Loucy (cell line): ENCODE measurements at regions not wholly inside any gene's neighbourhood (a gene's known extent, or its start where the extent isn't known, plus 50 kb on each side); places are given as distances from the start of the nearest gene placed in this dataset.
"Not testable (repeated sequence)": the region's sequence is repeated elsewhere in the genome, so short reads cannot be mapped to it uniquely, and the experiment has no call there.

Source experiments
- H2AFZ ChIP-seq: fragments of 200-600 bp; sonication (generic); 2 replicates; pipeline ENCODE4 v1.6.0; 2016; ENCODE audit warnings: antibody characterized with exemption, mild to moderate bottlenecking, low read length, moderate library complexity
- H3F3A ChIP-seq: fragments of 200-600 bp; 2 replicates; pipeline ENCODE4 v1.6.0; 2016; ENCODE audit warnings: antibody characterized with exemption, low read depth, mild to moderate bottlenecking
- H3K27me3 ChIP-seq: fragments of 200-600 bp; sonication (generic); 2 replicates; pipeline ENCODE4 v1.6.1; 2014; ENCODE audit warnings: low read length, mild to moderate bottlenecking; ENCODE audit not compliant: insufficient read depth, poor library complexity, severe bottlenecking
- H3K36me3 ChIP-seq: fragments of 200-600 bp; sonication (generic); 2 replicates; pipeline ENCODE4 v1.6.1; 2016; ENCODE audit warnings: low read length; ENCODE audit not compliant: insufficient read depth
- H3K4me1 ChIP-seq: fragments of 200-600 bp; sonication (generic); 2 replicates; pipeline ENCODE4 v1.5.1; 2014; ENCODE audit warnings: low read length, mild to moderate bottlenecking; ENCODE audit not compliant: insufficient read depth, poor library complexity, severe bottlenecking
- H3K4me2 ChIP-seq: fragments of 200-600 bp; sonication (generic); 2 replicates; pipeline ENCODE4 v1.6.0; 2014; ENCODE audit warnings: antibody characterized with exemption, low read length, low read depth, mild to moderate bottlenecking; ENCODE audit not compliant: poor library complexity, severe bottlenecking
- H3K4me3 ChIP-seq: fragments of 200-600 bp; sonication (generic); 2 replicates; pipeline ENCODE4 v1.5.1; 2014; ENCODE audit warnings: low read length, mild to moderate bottlenecking, mixed read lengths; ENCODE audit not compliant: poor library complexity, severe bottlenecking
- H3K79me2 ChIP-seq: fragments of 200-600 bp; sonication (generic); 2 replicates; pipeline ENCODE4 v1.6.1; 2014; ENCODE audit warnings: low read length; ENCODE audit not compliant: insufficient read depth
- H3K9ac ChIP-seq: fragments of 200-600 bp; sonication (generic); 2 replicates; pipeline ENCODE4 v1.6.0; 2014; ENCODE audit warnings: mild to moderate bottlenecking, low read depth, low read length, moderate library complexity; ENCODE audit not compliant: poor library complexity, severe bottlenecking
- H3K9me2 ChIP-seq: fragments of 200-600 bp; sonication (generic); replicated peaks from 2 replicates; pipeline ENCODE4 v1.6.1; 2016; ENCODE audit warnings: low read depth, low read length, mixed read lengths
- H3K9me3 ChIP-seq: fragments of 200-600 bp; sonication (generic); 2 replicates; pipeline ENCODE4 v1.6.1; 2014; ENCODE audit warnings: mild to moderate bottlenecking, antibody characterized with exemption, low read length, low read depth; ENCODE audit not compliant: insufficient read depth
- H4K20me1 ChIP-seq: fragments of 200-600 bp; sonication (generic); 2 replicates; pipeline ENCODE4 v1.6.0; 2014; ENCODE audit warnings: antibody characterized with exemption, low read length, mild to moderate bottlenecking; ENCODE audit not compliant: insufficient read depth, poor library complexity, severe bottlenecking
- CTCF ChIP-seq: fragments of 200-600 bp; sonication (generic); conservative IDR thresholded peaks from 2 replicates; pipeline ENCODE4 v1.5.1; 2014; ENCODE audit warnings: mild to moderate bottlenecking, antibody characterized with exemption, low read length
- EZH2phosphoT487 ChIP-seq: fragments of 200-600 bp; IDR thresholded peaks from 2 replicates; pipeline ENCODE4 v1.6.1; 2018; ENCODE audit warnings: antibody characterized with exemption, mild to moderate bottlenecking, moderate library complexity, borderline replicate concordance

DNA sequence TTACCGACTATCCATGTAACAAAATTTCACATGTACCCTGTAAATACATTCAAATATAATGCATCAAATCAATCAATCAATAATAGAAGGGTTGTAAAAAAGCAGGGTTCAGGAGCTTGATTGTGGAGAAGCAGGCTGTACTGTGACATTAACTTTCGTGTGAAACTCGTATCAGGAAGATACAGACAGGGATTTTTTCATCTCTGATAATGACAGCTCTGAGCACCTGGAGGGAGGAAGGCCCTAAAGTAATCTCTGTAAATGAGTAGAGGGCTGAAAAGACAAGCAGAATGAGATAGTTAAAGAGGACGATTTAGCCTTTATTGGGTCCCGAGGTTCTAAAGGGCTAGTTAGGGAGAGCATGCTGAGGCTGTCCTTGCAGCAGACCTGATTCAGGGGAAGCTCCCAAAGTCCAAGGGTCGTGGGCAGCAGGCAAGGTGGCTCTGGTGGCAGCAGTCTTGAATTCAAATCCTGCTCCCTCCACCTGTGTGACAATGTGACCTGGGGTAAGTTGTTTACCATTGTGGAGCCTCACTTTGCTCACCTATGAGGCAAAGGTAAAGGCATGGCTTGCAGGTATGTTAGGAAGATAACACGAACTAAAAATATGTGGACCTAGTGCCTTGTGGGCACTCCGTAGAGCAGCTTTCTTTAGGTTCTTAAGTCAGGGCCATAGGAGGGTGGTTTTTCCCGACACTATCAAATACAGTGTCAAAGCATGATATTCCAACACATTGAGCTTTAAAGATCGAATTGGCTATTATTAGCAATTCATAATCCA lies 219.4 kb upstream of the MYLIP start:
- no peaks in the 10 kb centered on the region for H3K36me3 ChIP-seq
- H2AFZ ChIP-seq, result no peak overlapping the region

GRCh38 chr6:15908871-15909270 lies 220.0 kb upstream of the MYLIP start:
- H3K9ac ChIP-seq, result no peak overlapping the region
- H3K4me1 ChIP-seq, result peaks cover 47% of the 10 kb centered on the region
- no peaks in the 10 kb centered on the region for H4K20me1 ChIP-seq
- no peak overlapping the region for H3K4me3 ChIP-seq
- H2AFZ ChIP-seq, result no peak overlapping the region
- H3K36me3 ChIP-seq, result no peaks in the 10 kb centered on the region
- no peaks in the 10 kb centered on the region for H3K9me2 ChIP-seq
- H3F3A ChIP-seq, result no peaks in the 10 kb centered on the region
- no peaks in the 10 kb centered on the region for H3K27me3 ChIP-seq
- H3K9me3 ChIP-seq, result no peaks in the 10 kb centered on the region
- no peak overlapping the region for H3K4me2 ChIP-seq
- TF ChIP-seq CTCF (no peak), EZH2phosphoT487 (no peak)
- H3K79me2 ChIP-seq, result no peaks in the 10 kb centered on the region

More for the DNA sequence above, 219.4 kb upstream of the MYLIP start:
- no peaks in the 10 kb centered on the region for H3K79me2 ChIP-seq
- TF ChIP-seq CTCF (no peak), EZH2phosphoT487 (no peak)
- H3K4me1 ChIP-seq, result peaks cover 41% of the 10 kb centered on the region
- H3K4me3 ChIP-seq, result no peak overlapping the region
- H3K9me3 ChIP-seq, result no peaks in the 10 kb centered on the region
- no peaks in the 10 kb centered on the region for H3K27me3 ChIP-seq
- H3K9me2 ChIP-seq, result no peaks in the 10 kb centered on the region
- H3K4me2 ChIP-seq, result no peak overlapping the region
- no peaks in the 10 kb centered on the region for H4K20me1 ChIP-seq
- no peak overlapping the region for H3K9ac ChIP-seq
- H3F3A ChIP-seq, result no peaks in the 10 kb centered on the region

- Histone ChIP-seq H3K9ac (no peak overlapping the region), H3K79me2 (no peaks in the 10 kb centered on the region), H4K20me1 (no peaks in the 10 kb centered on the region), H3F3A (no peaks in the 10 kb centered on the region), H3K4me1 (peaks cover 47% of the 10 kb centered on the region), H3K4me2 (no peak overlapping the region), H2AFZ (no peak overlapping the region), H3K9me2 (no peaks in the 10 kb centered on the region), H3K9me3 (no peaks in the 10 kb centered on the region), H3K4me3 (no peak overlapping the region), H3K27me3 (no peaks in the 10 kb centered on the region), H3K36me3 (no peaks in the 10 kb centered on the region)
- TF ChIP-seq CTCF, result no peak
- TF ChIP-seq EZH2phosphoT487, result no peak
Measured at GRCh38 chr6:15907914-15908518, 220.9 kb upstream of the MYLIP start.

DNA sequence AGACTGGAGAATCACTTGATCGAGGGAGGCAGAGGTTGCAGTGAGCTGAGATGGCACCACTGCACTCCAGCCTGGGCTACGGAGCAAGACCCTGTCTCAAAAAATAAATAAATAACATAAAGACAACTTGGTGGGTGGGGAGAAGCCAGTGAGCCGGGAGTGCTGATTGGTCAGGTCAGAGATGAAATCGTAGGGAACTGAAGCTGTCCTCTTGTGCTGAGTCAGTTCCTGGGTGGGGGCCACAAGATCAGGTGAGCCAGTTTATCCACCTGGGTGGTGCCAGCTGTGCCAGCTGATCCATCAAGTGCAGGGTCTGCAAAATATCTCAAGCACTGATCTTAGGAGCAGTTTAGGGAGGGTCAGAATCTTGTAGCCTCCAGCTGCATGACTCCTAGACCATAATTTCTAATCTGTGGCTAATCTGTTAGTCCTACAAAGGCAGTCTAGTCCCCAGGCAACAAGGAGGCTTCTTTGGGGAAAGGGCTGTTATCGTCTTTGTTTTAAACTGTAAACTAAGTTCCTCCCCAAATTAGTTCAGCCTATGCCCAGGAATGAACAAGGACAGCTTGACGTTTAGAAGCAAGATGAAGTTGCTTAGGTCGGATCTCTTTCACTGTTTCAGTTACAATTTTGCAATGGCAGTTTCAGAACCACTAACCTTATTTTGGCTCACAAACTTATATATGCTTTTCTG lies 221.5 kb upstream of the MYLIP start:
- not testable (repeated sequence) for H3K36me3 ChIP-seq, H3K9ac ChIP-seq, H3K4me2 ChIP-seq, H3F3A ChIP-seq, H3K27me3 ChIP-seq, H4K20me1 ChIP-seq, H2AFZ ChIP-seq, H3K9me3 ChIP-seq, H3K9me2 ChIP-seq, H3K4me3 ChIP-seq, H3K79me2 ChIP-seq
- peaks cover 43% of the 10 kb centered on the region for H3K4me1 ChIP-seq
